ENCODE measurements at regions not wholly inside any gene's neighbourhood (a gene's known extent, or its start where the extent isn't known, plus 50 kb on each side); places are given as distances from the start of the nearest gene placed in this dataset.

- no peak overlapping the region for H3K4me3 ChIP-seq
- no peaks in the 10 kb centered on the region for H3K27me3 ChIP-seq
These were observed 215.5 kb upstream of the FN1 start for GRCh38 chr2:215651412-215651811.

GRCh38 chr2:215644233-215644897 lies 208.5 kb upstream of the FN1 start:
- no peak overlapping the region for H3K27ac ChIP-seq
- H3K4me1 ChIP-seq, result no peaks in the 10 kb centered on the region
- no peaks in the 10 kb centered on the region for H3K9me3 ChIP-seq
- no peak for DNase-seq
- no peak overlapping the region for H3K4me3 ChIP-seq
- TF ChIP-seq POLR2A (IDR thresholded peaks at IDR 0.05) (no peak), CTCF (IDR thresholded peaks at IDR 0.05) (no peak)
- H3K27me3 ChIP-seq, result no peaks in the 10 kb centered on the region
- H3K36me3 ChIP-seq, result no peaks in the 10 kb centered on the region

More at GRCh38 chr2:215651412-215651811, 215.5 kb upstream of the FN1 start:
- no peaks in the 10 kb centered on the region for H3K36me3 ChIP-seq
- DNase-seq, result no peak
- no peaks in the 10 kb centered on the region for H3K9me3 ChIP-seq
- H3K4me1 ChIP-seq, result no peaks in the 10 kb centered on the region
- no peak overlapping the region for H3K27ac ChIP-seq
- no peak for TF ChIP-seq CTCF (IDR thresholded peaks at IDR 0.05)
- no peak for TF ChIP-seq POLR2A (IDR thresholded peaks at IDR 0.05)

GRCh38 chr2:215638687-215639086 lies 202.8 kb upstream of the FN1 start:
- H3K9me3 ChIP-seq, result no peaks in the 10 kb centered on the region
- TF ChIP-seq POLR2A (IDR thresholded peaks at IDR 0.05), result no peak
- TF ChIP-seq CTCF (IDR thresholded peaks at IDR 0.05), result no peak

GRCh38 chr2:215637651-215638050 lies 201.8 kb upstream of the FN1 start:
- Histone ChIP-seq H3K36me3 (no peaks in the 10 kb centered on the region), H3K27ac (no peak overlapping the region), H3K27me3 (no peaks in the 10 kb centered on the region), H3K9me3 (no peaks in the 10 kb centered on the region), H3K4me3 (no peak overlapping the region), H3K4me1 (no peaks in the 10 kb centered on the region)
- TF ChIP-seq CTCF (IDR thresholded peaks at IDR 0.05) (no peak), POLR2A (IDR thresholded peaks at IDR 0.05) (no peak)
- DNase-seq, result no peak

More at GRCh38 chr2:215638687-215639086, 202.8 kb upstream of the FN1 start:
- no peaks in the 10 kb centered on the region for H3K27me3 ChIP-seq
- H3K4me3 ChIP-seq, result no peak overlapping the region
- no peak for DNase-seq
- H3K27ac ChIP-seq, result no peak overlapping the region
- no peaks in the 10 kb centered on the region for H3K4me1 ChIP-seq
- no peaks in the 10 kb centered on the region for H3K36me3 ChIP-seq

GRCh38 chr2:215636816-215637215 lies 200.9 kb upstream of the FN1 start:
- Histone ChIP-seq H3K9me3 (no peaks in the 10 kb centered on the region), H3K4me1 (no peaks in the 10 kb centered on the region), H3K27me3 (no peaks in the 10 kb centered on the region), H3K27ac (no peak overlapping the region), H3K4me3 (no peak overlapping the region), H3K36me3 (no peaks in the 10 kb centered on the region)
- TF ChIP-seq CTCF (IDR thresholded peaks at IDR 0.05) (no peak), POLR2A (IDR thresholded peaks at IDR 0.05) (no peak)
- DNase-seq, result no peak

- no peak overlapping the region for H3K27ac ChIP-seq
- no peaks in the 10 kb centered on the region for H3K9me3 ChIP-seq
- no peaks in the 10 kb centered on the region for H3K4me1 ChIP-seq
- no peaks in the 10 kb centered on the region for H3K27me3 ChIP-seq
- H3K4me3 ChIP-seq, result no peak overlapping the region
- TF ChIP-seq CTCF (IDR thresholded peaks at IDR 0.05) (no peak), POLR2A (IDR thresholded peaks at IDR 0.05) (no peak)
- H3K36me3 ChIP-seq, result no peaks in the 10 kb centered on the region
- DNase-seq, result no peak
These were observed 199.9 kb upstream of the FN1 start for GRCh38 chr2:215635788-215636139.
